GM20000 (cell line): ENCODE measurements at regions not wholly inside any gene's neighbourhood (a gene's known extent, or its start where the extent isn't known, plus 50 kb on each side); places are given as distances from the start of the nearest gene placed in this dataset.

Experiments
- DNase-seq: peaks from one replicate; pipeline ENCODE4 v3.0.0; 2012; ENCODE audit warnings: low spot score
- TF ChIP-seq, protein P1 (sequence below): IDR thresholded peaks from 2 replicates; pipeline ENCODE4 v1.5.1; 2012; ENCODE audit warnings: mild to moderate bottlenecking, control low read depth; ENCODE audit errors: extremely low read depth, missing control alignments

DNA sequence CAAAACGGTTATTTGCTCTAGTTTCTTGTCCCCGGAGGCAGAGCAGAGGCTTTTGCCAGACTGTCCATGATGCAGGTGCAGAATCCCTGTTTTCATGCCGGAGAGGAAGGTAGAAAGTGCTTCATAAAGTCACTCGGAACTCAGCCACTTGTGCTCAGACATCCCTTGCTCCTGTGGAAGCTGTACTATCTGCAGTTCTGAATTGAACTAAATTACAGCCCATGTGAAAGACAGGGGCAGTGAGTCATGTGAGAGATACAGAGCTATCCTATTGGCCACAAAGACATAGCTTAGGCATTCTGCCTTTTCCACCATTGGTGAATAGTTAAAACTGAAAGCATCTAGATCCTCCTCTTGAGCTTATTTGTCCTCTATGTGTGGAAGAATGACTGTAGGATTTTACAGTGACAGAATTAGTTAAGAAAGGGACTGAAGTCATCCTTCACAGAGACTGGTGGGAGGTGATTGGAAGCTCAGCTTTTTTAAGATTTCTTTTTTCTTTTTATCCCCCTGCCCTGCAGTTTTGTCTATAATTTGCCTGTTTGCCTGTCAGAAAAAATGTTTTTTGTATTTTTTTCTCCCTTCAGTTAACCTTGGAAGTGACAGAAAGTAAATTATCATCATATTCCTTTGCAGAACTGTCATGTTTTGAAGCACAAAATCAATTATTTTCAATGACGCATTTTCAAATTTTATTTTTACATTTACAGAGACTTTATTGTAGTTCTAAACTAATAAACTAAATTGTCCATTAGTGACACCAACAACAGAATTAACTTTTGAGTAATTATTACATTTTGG, 298.6 kb downstream of the PTPRC start:
- TF ChIP-seq, protein P1, sequence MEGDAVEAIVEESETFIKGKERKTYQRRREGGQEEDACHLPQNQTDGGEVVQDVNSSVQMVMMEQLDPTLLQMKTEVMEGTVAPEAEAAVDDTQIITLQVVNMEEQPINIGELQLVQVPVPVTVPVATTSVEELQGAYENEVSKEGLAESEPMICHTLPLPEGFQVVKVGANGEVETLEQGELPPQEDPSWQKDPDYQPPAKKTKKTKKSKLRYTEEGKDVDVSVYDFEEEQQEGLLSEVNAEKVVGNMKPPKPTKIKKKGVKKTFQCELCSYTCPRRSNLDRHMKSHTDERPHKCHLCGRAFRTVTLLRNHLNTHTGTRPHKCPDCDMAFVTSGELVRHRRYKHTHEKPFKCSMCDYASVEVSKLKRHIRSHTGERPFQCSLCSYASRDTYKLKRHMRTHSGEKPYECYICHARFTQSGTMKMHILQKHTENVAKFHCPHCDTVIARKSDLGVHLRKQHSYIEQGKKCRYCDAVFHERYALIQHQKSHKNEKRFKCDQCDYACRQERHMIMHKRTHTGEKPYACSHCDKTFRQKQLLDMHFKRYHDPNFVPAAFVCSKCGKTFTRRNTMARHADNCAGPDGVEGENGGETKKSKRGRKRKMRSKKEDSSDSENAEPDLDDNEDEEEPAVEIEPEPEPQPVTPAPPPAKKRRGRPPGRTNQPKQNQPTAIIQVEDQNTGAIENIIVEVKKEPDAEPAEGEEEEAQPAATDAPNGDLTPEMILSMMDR: no peak
- DNase-seq: peak; percentile 82

DNA sequence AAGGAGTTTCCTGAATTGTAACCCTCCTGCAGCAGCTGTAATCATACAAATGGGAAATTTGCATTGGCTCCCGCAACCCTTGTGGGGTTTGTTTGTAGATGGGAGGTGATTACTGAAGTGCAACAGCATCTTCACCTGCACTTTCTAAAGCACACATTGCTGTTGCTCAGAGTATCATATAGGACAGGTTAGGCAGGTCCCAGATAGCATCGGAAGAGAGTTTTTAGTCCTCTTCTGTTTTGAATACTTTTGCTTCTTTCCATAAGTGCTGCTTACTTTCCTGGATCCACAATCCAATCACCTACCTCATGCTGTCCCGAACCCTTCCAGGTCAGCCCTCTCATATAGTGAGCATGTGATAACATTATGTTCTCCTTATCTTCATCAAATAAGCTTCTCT, 300.4 kb downstream of the PTPRC start:
- TF ChIP-seq, protein P1: no peak

DNA sequence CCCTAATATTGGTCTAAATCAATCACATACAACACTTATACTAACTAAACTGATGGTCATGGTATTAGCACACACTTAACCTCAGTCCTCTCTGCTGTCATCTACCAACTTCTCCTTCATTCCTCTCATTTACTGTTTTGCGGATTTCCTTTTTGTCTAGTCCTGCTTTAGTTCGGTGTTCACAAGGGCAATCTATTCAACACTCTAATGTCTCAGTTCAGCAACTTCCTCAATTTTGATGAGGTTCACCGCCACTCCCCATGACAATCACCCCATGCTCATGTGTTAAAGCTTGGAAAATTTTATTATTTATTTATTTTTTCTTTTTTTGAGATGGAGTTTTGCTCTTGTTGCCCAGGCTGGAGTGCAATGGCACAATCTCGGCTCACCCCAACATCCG, 301.1 kb downstream of the PTPRC start:
- TF ChIP-seq, protein P1: no peak
- DNase-seq: no peak

More for the DNA sequence above, 300.4 kb downstream of the PTPRC start:
- DNase-seq: no peak

DNA sequence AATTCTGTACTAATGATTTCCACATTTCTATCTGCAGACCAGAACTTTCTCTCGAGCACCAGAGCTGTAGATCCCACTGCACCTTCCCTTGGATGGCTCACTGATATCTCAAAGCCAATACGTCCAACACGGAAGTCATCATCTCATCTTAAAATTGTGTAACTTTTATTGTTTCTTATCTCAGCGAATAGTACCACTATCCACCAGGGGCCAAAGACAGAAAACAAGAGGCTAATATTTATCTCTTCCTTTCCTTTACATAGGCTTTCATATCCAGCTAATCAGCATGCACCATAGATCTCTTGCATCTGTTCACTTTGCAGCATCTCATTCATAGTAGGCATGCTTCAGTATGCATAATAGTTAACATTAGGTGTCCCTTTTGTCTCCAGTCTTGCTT, 303.6 kb downstream of the PTPRC start:
- no peak for DNase-seq
- TF ChIP-seq, protein P1: no peak

DNA sequence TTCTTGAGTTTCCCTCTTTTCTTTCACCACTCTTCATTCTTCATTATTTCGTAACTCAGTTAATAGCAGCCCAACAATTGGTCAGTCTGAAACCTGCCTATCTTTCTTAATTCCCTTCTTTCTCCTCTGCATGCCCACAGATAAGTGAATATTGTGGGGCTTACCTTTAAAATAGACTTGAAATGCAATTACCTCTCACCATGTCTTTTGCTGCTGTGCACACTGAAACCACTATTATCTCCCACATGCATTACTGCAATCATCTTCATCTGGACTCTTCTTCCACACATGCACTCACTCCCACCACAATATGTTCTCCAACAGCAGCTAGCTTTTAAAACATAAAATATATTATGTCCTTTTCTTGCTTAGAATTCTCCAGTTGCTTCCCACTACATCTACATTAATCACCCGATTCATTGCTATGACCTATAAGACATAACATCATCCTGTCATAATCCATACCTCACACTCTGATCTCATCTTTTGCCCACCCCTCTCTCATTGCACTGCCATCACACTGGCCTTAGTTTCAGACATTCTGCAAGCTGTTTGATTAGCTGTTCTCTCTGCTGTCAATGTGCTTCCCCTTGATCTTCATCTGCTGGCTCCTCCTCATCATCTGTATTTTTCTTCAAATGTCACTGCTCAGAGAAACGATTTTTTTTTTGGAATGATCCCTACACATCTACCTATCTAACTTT, 304.8 kb downstream of the PTPRC start:
- no peak for DNase-seq
- TF ChIP-seq, protein P1: no peak

DNA sequence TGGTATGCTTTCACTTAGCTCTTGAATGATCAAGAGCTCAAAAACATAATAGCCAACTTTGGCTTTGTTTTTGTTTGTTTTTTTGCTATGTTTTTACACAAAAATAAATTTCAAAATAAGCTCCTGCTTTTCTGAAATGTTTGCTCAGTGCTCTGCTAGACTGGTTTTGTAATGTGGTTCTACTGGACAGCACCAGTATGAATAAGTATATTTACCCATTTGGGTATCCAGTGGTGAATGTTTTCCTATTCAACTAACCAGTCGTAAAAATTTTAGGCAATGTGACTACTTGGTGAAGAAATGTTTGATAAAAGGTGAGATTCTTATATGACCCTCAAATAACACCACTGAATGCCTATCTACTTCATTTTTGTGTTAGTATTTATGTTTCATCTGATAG, 308.6 kb downstream of the PTPRC start:
- TF ChIP-seq, protein P1: no peak
- no peak for DNase-seq
